Islet precursor cell (in vitro differentiated cells): ENCODE measurements at regions not wholly inside any gene's neighbourhood (a gene's known extent, or its start where the extent isn't known, plus 50 kb on each side); places are given as distances from the start of the nearest gene placed in this dataset.
"Not testable (repeated sequence)": the region's sequence is repeated elsewhere in the genome, so short reads cannot be mapped to it uniquely, and the experiment has no call there.

Source experiments
- DNase-seq: peaks from one replicate; pipeline ENCODE4 v3.0.0-alpha.2; 2018

GRCh38 chr2:111482987-111483679 is 362.4 kb downstream of the BCL2L11 start:
- DNase-seq: peak; percentile 32

DNA sequence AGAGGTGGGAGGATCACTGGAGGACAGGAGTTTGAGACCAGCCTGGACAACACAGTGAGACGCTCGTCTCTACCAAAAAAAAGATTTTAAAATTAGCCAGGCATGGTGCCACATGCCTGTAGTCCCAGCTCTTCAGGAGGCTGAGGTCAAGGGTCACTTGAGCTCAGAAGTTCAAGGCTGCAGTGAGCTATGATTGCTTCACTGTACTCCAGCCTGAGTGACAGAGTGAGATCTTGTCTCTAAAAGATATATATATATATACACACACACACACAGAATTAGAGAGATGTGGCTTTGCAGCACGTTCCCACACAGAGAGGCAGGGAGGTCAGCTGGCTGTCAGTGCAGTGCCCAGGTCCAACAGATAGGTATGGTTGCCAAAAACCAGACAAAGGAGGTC is 363.4 kb downstream of the BCL2L11 start:
- not testable (repeated sequence) for DNase-seq

GRCh38 chr2:111485895-111486294 is 365.2 kb downstream of the BCL2L11 start:
- DNase-seq: peak; percentile 41

- not testable (repeated sequence) for DNase-seq
Measured at GRCh38 chr2:111488451-111488850, 367.7 kb downstream of the BCL2L11 start.

DNA sequence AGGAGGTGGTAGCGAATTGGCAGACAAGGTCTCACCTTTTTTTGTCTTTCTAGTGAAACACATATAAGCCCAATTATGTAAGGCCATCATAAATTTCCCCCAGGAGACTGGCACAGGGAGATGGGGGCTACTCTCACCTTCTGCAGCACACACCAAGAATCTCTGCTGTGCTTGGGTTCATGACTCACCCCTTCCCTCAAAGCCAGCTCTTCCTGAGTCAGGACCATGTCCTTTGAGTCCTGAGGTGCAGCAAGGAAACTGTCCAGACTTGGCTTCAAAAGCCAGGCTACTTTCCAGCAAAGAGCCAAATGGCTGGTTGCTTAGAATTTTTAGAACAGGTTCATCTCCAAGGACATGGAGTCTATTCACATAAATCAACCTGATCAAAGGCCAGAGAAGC is 368.7 kb downstream of the BCL2L11 start:
- not testable (repeated sequence) for DNase-seq

GRCh38 chr2:111491181-111491580 is 370.5 kb downstream of the BCL2L11 start:
- DNase-seq: not testable (repeated sequence)

DNA sequence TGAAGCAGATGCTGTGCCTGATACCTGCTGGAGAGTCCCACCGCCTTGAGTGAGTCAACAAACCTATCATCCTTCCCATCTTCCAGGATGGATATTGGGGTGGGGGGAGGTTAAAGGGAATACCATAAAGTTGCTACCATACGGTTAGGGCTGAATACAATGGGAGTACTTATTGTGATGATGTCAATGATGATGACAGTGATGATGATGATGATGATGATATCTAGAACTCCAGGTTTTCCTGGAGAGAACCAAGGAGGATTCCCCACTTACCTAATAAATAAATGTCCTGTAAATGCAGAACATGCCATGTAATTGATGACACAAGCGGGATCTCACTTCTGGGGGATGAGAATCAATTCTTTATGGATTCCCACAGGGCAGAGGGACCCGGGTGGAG is 370.9 kb downstream of the BCL2L11 start:
- not testable (repeated sequence) for DNase-seq

DNA sequence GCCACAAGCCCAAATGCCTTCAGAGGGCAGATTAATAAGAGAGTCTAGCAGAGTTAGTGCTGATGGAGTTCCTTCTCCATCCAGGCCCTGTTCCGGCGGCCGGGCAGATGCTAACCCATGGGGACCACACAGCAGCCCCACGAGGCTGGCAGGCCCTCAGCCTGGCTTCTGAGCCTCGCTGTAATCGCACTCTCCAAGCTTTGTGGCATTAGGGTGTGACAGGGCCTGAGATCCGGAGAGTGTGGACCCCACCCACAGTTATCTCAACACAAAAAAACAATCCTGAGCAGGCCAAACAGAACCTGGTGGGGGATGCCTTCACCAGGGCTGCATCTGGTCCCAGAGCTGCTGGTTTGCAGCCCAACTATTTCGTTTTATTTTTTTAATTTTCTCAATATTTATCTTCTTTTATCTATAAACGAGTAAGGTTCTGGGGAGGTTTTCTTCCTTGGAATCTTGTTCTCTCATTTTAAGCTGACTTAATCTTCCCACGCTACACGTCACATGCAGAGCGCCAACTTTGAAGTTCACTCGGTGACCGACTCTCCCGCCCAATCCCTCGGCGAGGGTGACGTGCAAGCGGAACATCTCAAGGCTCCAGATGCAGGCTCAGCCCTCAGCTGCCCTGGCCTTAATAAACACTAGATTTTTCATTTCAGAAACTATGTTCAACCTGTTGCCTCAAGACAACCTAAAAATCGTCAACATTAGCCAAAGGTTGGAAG is 372.4 kb downstream of the BCL2L11 start:
- not testable (repeated sequence) for DNase-seq

GRCh38 chr2:111493720-111494078 is 373.0 kb downstream of the BCL2L11 start:
- DNase-seq: not testable (repeated sequence)

DNA sequence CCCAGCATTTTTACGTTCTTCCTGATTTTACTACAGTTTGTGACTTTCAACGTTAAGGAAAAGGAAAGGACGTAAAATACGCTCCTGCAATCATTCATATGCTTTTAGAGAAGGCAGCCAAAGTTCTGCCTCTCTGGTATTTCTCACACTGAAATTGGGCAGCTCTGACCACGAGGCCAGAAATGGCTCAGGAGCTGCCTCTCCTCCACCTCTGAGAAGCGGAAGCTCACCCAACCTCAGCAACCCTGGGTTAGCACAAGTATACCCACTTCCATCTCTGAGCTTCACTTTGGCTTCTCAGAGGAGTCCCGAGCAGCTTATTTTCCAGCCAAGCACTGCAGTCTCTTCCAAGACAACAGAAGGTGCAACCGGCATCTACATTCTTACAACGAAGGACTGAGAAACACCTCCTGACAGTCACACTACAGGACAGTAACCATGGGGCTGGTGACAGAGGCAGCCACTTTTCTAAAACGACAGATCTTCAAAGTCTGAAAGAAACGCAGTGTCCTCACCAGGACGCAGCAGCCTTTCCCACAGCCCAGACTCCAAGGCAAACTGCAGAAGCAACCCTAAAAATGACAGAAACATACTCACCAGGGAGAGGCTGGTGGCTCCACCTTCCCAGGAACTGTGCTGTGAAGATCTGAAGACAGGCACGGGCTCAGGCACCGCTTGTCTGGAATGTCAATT is 373.7 kb downstream of the BCL2L11 start:
- DNase-seq: not testable (repeated sequence)

GRCh38 chr2:111494981-111495315 is 374.2 kb downstream of the BCL2L11 start:
- DNase-seq: not testable (repeated sequence)

- peak; percentile 56 for DNase-seq
Measured at GRCh38 chr2:111495636-111496035, 374.9 kb downstream of the BCL2L11 start.

GRCh38 chr2:111496176-111496575 is 375.5 kb downstream of the BCL2L11 start:
- peak; percentile 89 for DNase-seq

DNA sequence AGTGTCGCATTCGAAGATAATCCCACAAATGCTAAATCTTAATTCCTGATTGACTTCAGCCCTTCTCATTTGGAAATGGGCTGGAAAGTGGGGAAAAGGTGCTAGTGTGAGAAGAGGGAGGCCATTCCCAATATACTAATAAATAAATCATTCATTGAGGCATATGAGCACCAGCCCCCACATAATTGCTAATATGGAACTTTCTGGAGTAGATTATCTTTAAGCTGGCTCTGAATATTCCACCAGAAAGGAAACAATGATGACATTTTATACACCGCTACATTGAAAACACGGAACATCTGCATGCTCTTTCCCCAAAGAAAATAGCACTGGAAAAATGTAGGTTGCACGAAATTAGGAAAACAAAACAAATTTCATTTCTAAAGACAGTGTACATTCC is 376.1 kb downstream of the BCL2L11 start:
- DNase-seq: not testable (repeated sequence)

GRCh38 chr2:111497270-111497669 is 376.6 kb downstream of the BCL2L11 start:
- DNase-seq: not testable (repeated sequence)

- DNase-seq: not testable (repeated sequence)
Measured at GRCh38 chr2:111500536-111501062, 379.9 kb downstream of the BCL2L11 start.

DNA sequence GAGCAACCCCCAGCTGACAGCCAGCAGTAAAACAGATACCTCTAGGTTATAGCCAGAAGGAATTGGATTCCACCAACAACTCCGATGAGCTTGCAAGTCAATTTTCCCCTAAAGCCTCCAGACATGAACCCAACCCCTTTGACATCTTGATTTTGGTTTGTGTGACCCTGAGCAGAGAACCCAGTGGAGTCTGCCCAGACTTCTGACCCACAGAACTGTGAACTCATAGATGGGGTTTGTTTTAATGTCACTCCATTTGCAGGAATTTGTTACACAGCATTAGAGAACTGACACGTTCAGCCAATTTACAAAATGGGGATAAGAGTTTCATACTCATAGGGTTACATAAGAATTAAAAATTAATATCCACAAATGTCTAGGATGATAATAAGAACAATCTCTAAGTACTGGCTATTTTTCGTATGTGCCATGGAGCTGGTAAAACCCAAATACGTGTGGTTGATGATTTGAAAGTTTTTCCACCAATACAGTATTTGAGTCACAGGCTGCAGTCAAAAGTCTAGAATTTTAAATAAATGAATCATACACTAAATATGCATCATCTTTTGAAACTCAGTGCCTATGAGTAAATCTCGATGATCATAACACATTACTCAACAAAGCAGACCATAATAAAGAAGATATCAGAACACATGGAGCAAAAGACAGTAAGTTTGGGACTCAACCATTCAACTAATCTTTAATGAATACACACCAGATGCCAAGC is 380.0 kb downstream of the ANAPC1 start:
- DNase-seq: not testable (repeated sequence)

DNA sequence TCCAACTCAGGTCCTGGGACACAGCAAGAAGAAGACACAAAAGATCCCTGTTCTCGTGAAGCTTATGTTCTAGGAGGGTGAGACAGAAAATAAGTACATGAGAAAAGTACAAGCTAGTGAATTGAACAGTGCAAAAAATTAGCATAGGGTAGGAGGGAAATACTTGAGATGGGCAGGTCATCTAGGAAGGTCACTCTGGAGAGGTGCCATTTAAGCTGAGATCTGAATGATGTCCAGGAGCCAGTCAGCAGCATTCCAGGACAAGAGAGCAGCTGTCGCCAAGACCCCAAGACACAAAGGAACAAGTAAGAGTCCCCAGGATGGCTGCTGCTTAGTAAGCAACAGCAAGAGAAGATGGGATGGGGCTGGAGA is 379.4 kb downstream of the ANAPC1 start:
- DNase-seq: not testable (repeated sequence)

- not testable (repeated sequence) for DNase-seq
Measured at GRCh38 chr2:111505267-111505666, 378.7 kb downstream of the ANAPC1 start.

- DNase-seq: not testable (repeated sequence)
Measured at GRCh38 chr2:111506936-111507335, 377.1 kb downstream of the ANAPC1 start.

- DNase-seq: not testable (repeated sequence)
Measured at GRCh38 chr2:111509225-111509869, 374.6 kb downstream of the ANAPC1 start.

DNA sequence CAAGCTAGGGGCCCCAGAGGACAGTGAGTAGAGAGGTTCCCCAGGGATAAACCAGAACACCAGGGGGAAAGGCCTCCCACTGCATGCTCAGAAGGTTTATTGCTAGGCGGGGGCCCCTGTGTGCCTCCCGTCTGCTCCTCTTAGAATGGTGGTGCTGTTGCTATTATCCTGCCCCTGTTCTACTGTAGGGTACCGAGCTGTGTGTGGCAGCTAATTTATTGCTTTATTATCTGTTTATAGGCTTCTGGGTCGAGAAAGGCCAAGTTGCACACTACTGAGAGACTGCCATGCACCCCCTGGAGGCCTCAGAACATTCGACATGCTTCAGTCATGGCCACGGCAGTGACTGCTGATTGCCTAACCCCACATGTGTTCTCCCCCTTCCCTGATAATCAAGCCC is 373.6 kb downstream of the ANAPC1 start:
- DNase-seq: not testable (repeated sequence)
